Vagina (tissue), 2 donors: ENCODE measurements at regions not wholly inside any gene's neighbourhood (a gene's known extent, or its start where the extent isn't known, plus 50 kb on each side); places are given as distances from the start of the nearest gene placed in this dataset.

Experiments used
- DNase-seq, 2 donors: peaks; one replicate each; pipeline ENCODE4 v3.0.0-alpha.2; 2017; ENCODE audit errors: extremely low spot score in 2 of 2
- H3K27ac ChIP-seq: fragments of 200-600 bp; sonication (generic); one replicate; pipeline ENCODE4 v1.5.1; 2019
- H3K27me3 ChIP-seq: fragments of 200-600 bp; sonication (generic); one replicate; pipeline ENCODE4 v1.5.1; 2019
- H3K36me3 ChIP-seq, 2 donors: fragments of 200-600 bp; sonication (generic); one replicate each; pipeline ENCODE4 v1.5.1; 2017 to 2019
- H3K4me1 ChIP-seq: fragments of 200-600 bp; sonication (generic); one replicate; pipeline ENCODE4 v1.5.1; 2019
- H3K4me3 ChIP-seq, 2 donors: fragments of 200-600 bp; sonication (generic); 1 replicate in 1 of 2; 2 replicates in 1 of 2; pipeline ENCODE4 v1.5.1; 2016 to 2019
- H3K9me3 ChIP-seq: fragments of 200-600 bp; sonication (generic); one replicate; pipeline ENCODE4 v1.5.1; 2019
- POLR2A ChIP-seq, 2 donors: fragments of 450-650 bp; IDR thresholded peaks; one replicate each; pipeline ENCODE4 v1.6.1; 2017; ENCODE audit warnings: antibody characterized with exemption in 2 of 2, mild to moderate bottlenecking in 2 of 2, moderate library complexity in 2 of 2
- POLR2AphosphoS5 ChIP-seq, 2 donors: sonication (generic); formaldehyde crosslinking; IDR thresholded peaks; one replicate each; pipeline ENCODE4 v1.9.0; 2017; ENCODE audit warnings: antibody characterized with exemption in 2 of 2, mild to moderate bottlenecking in 2 of 2, low read depth in 1 of 2; ENCODE audit not compliant: insufficient read depth in 1 of 2
- intact Hi-C: fragments of 100-400 bp; cut with DNase I; formaldehyde crosslinking; loops from one replicate; pipeline ENCODE4 v1.15.1; 2023
- TF ChIP-seq, protein P1 (sequence below), 3 experiments: fragments of 450-650 bp in 2 of 3; fragments of 200-600 bp in 1 of 3; sonication (generic) in 1 of 3; IDR thresholded peaks; one replicate each; pipeline ENCODE4 v1.5.1; 2017 to 2019; ENCODE audit warnings: antibody characterized with exemption in 3 of 3, mild to moderate bottlenecking in 2 of 3, moderate library complexity in 2 of 3

DNA sequence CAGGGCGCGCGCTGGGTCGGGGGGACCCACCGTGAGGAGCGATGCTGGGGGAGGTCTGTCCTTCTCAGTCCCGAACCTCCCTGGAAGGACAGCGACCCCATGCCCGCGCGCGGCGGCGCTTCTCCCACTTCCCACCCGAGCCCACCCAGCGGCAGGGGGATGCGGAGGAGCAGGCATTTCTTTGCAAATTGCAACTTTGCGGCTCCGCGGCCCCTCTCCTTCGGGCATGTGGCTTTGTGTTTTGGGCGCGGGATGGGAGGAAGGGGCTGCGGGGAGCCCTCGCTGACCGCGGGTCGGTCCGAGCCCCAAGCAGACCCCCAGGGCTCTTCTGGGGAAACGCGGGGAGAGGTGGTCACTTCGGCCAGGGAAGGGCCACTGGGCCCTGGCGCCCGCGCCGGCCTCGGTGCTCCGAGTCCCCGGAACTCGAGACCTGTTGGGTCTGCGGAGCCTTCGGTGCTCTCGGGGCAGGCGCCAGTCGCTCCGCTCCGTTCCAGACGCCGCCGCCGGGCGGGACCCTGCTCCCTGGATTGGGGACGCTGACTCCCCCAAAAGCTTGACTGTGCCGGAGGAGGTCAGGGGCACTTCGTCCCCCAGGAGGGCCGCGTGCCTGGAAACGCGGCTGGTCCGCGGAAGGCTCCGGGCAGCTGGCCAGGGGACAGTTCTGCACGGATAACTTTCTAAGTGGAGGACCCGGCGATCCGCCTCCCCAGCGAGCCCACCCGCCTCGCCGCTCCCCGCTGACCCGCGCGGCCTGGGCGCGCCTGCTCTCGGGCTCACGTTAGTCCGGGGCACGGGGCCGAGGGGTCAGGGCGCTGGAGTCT, 164.2 kb upstream of the DPP6 start:
- no peak overlapping the region for H3K4me3 ChIP-seq
- H3K27me3 ChIP-seq, result no peaks in the 10 kb centered on the region
- H3K36me3 ChIP-seq, result no peaks in the 10 kb centered on the region
- TF ChIP-seq POLR2AphosphoS5 (IDR thresholded peaks at IDR 0.05; ENCODE audit: insufficient read depth in 1 of 2, low read depth in 1 of 2) (no peak), POLR2A (IDR thresholded peaks at IDR 0.05) (no peak)
- TF ChIP-seq, protein P1, sequence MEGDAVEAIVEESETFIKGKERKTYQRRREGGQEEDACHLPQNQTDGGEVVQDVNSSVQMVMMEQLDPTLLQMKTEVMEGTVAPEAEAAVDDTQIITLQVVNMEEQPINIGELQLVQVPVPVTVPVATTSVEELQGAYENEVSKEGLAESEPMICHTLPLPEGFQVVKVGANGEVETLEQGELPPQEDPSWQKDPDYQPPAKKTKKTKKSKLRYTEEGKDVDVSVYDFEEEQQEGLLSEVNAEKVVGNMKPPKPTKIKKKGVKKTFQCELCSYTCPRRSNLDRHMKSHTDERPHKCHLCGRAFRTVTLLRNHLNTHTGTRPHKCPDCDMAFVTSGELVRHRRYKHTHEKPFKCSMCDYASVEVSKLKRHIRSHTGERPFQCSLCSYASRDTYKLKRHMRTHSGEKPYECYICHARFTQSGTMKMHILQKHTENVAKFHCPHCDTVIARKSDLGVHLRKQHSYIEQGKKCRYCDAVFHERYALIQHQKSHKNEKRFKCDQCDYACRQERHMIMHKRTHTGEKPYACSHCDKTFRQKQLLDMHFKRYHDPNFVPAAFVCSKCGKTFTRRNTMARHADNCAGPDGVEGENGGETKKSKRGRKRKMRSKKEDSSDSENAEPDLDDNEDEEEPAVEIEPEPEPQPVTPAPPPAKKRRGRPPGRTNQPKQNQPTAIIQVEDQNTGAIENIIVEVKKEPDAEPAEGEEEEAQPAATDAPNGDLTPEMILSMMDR (IDR thresholded peaks at IDR 0.05), result no peak
- intact Hi-C loops, result no loop called here
- no peak overlapping the region for H3K27ac ChIP-seq
- no peak for DNase-seq
- no peaks in the 10 kb centered on the region for H3K4me1 ChIP-seq
- H3K9me3 ChIP-seq, result no peaks in the 10 kb centered on the region

DNA sequence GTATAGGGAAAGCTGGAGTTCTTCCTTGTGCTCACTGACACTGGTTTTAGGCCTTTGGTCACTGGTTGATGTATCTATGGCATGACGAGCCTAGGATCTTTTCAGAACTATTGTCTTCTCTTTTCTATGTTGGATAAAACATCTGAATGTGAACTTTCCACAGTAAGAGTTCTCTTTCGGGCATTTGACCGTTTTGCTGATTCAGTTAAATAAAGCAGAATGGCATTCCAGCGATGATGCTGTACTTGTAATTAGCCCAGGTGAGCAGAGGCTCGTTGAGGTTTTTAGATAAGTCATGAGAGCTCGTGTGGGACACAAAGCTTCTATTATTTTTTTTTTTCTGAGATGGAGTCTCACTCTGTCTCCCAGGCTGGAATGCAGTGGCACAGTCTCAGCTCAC, 160.2 kb upstream of the DPP6 start:
- intact Hi-C loops, result no loop called here
- no peaks in the 10 kb centered on the region for H3K27me3 ChIP-seq
- DNase-seq, result no peak
- TF ChIP-seq POLR2AphosphoS5 (IDR thresholded peaks at IDR 0.05; ENCODE audit: insufficient read depth in 1 of 2, low read depth in 1 of 2) (no peak), POLR2A (IDR thresholded peaks at IDR 0.05) (no peak)
- TF ChIP-seq, protein P1 (IDR thresholded peaks at IDR 0.05), result no peak
- no peaks in the 10 kb centered on the region for H3K9me3 ChIP-seq
- H3K27ac ChIP-seq, result no peak overlapping the region
- H3K36me3 ChIP-seq, result no peaks in the 10 kb centered on the region
- H3K4me1 ChIP-seq, result no peaks in the 10 kb centered on the region
- no peak overlapping the region for H3K4me3 ChIP-seq

DNA sequence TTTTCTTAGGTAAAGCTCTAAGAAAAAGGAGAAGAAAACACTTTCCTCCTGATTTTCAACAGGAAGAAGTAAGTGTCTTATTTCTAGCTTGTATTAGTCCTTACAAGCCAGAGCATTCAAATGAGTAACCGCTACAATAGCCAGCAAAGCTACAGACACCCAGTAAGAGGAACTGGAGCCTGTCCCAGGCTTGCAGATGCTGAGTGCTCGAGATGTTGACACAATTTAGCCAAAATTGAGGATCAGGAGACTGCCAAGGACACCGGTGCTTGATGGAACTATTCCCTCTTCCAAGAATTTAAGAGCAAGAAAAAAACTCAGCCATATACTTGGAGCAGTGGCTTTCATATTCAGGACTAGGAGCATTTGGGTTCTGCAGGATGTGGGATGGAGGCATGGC, 149.3 kb upstream of the DPP6 start:
- intact Hi-C loops, result no loop called here
- H3K36me3 ChIP-seq, result no peaks in the 10 kb centered on the region
- no peak overlapping the region for H3K4me3 ChIP-seq
- H3K27me3 ChIP-seq, result no peaks in the 10 kb centered on the region
- H3K4me1 ChIP-seq, result no peaks in the 10 kb centered on the region
- TF ChIP-seq, protein P1 (IDR thresholded peaks at IDR 0.05), result no peak
- TF ChIP-seq POLR2AphosphoS5 (IDR thresholded peaks at IDR 0.05; ENCODE audit: insufficient read depth in 1 of 2, low read depth in 1 of 2) (no peak), POLR2A (IDR thresholded peaks at IDR 0.05) (no peak)
- DNase-seq, result no peak
- H3K9me3 ChIP-seq, result no peaks in the 10 kb centered on the region
- no peak overlapping the region for H3K27ac ChIP-seq

DNA sequence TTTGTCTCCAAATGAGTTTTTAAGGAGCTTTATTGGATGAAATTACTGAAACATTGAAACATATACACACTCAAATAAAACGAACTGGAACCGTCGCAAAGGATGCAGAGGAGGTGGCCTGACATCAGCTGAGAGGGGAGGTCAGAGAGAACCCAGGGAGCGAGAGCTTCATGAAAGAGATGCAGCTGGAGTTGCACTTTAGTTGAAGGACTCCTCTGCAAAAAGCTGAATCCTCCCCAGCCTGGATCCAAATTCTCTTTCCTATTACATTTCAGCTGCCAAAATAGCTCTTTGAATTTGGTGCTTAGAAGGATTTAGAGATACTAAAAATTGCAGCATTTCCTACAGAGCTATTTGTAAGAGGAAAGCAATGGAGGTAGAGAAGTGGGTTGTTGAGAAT, 140.0 kb upstream of the DPP6 start:
- TF ChIP-seq POLR2AphosphoS5 (IDR thresholded peaks at IDR 0.05; ENCODE audit: insufficient read depth in 1 of 2, low read depth in 1 of 2) (no peak), POLR2A (IDR thresholded peaks at IDR 0.05) (no peak)
- TF ChIP-seq, protein P1 (IDR thresholded peaks at IDR 0.05), result no peak
- Histone ChIP-seq H3K4me3 (no peak overlapping the region), H3K4me1 (no peaks in the 10 kb centered on the region), H3K27ac (no peak overlapping the region), H3K27me3 (no peaks in the 10 kb centered on the region), H3K9me3 (no peaks in the 10 kb centered on the region), H3K36me3 (no peaks in the 10 kb centered on the region)
- intact Hi-C loops, result no loop called here
- no peak for DNase-seq

DNA sequence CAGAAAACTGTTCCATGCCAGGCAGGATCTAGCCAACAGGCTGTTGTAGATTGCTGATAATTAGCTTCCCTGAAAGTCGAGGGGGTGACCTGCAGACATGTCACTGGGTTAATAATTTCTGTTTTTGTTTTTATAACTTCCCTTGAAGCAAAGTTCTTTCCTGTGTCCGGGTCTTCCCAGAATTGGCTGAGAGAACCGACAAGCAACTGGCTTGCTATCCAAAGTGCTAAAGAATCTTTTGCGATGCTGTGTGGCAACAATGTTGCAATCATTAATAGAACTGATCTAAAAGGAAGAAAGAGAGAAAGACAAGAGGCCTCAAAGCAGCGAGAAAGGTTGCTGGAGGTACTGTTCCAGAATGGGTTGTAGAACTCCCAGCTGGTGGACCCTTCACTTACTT, 132.1 kb upstream of the DPP6 start:
- H3K27me3 ChIP-seq, result no peaks in the 10 kb centered on the region
- H3K36me3 ChIP-seq, result no peaks in the 10 kb centered on the region
- H3K4me3 ChIP-seq, result no peak overlapping the region
- H3K27ac ChIP-seq, result no peak overlapping the region
- H3K9me3 ChIP-seq, result no peaks in the 10 kb centered on the region
- no peak for DNase-seq
- H3K4me1 ChIP-seq, result no peaks in the 10 kb centered on the region
- intact Hi-C loops, result no loop called here
- TF ChIP-seq POLR2AphosphoS5 (IDR thresholded peaks at IDR 0.05; ENCODE audit: insufficient read depth in 1 of 2, low read depth in 1 of 2) (no peak), POLR2A (IDR thresholded peaks at IDR 0.05) (no peak)
- TF ChIP-seq, protein P1 (IDR thresholded peaks at IDR 0.05), result no peak
